ENCODE measurements at regions not wholly inside any gene's neighbourhood (a gene's known extent, or its start where the extent isn't known, plus 50 kb on each side); places are given as distances from the start of the nearest gene placed in this dataset.
"Not testable (repeated sequence)": the region's sequence is repeated elsewhere in the genome, so short reads cannot be mapped to it uniquely, and the experiment has no call there.

DNA sequence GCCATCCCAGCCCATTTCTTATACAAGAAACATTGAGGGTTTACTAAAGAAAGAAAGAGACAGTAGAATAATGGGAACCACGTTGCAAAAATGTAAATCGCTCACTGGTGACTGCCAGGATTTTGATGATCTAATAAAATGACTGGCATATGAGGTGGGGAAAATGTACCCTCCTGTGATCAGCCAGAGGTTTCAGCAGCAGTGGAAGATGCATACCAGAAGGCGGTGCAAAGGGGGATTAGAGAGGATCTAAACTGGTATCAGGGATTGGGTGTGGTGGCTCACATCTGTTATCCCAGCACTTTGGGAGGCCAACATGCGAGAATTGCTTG lies 60.8 kb upstream of the DDR1 start:
- TF ChIP-seq, protein P1, sequence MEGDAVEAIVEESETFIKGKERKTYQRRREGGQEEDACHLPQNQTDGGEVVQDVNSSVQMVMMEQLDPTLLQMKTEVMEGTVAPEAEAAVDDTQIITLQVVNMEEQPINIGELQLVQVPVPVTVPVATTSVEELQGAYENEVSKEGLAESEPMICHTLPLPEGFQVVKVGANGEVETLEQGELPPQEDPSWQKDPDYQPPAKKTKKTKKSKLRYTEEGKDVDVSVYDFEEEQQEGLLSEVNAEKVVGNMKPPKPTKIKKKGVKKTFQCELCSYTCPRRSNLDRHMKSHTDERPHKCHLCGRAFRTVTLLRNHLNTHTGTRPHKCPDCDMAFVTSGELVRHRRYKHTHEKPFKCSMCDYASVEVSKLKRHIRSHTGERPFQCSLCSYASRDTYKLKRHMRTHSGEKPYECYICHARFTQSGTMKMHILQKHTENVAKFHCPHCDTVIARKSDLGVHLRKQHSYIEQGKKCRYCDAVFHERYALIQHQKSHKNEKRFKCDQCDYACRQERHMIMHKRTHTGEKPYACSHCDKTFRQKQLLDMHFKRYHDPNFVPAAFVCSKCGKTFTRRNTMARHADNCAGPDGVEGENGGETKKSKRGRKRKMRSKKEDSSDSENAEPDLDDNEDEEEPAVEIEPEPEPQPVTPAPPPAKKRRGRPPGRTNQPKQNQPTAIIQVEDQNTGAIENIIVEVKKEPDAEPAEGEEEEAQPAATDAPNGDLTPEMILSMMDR (conservative IDR thresholded peaks at IDR 0.05) = no peak
- no peak overlapping the region for H3K27ac ChIP-seq

DNA sequence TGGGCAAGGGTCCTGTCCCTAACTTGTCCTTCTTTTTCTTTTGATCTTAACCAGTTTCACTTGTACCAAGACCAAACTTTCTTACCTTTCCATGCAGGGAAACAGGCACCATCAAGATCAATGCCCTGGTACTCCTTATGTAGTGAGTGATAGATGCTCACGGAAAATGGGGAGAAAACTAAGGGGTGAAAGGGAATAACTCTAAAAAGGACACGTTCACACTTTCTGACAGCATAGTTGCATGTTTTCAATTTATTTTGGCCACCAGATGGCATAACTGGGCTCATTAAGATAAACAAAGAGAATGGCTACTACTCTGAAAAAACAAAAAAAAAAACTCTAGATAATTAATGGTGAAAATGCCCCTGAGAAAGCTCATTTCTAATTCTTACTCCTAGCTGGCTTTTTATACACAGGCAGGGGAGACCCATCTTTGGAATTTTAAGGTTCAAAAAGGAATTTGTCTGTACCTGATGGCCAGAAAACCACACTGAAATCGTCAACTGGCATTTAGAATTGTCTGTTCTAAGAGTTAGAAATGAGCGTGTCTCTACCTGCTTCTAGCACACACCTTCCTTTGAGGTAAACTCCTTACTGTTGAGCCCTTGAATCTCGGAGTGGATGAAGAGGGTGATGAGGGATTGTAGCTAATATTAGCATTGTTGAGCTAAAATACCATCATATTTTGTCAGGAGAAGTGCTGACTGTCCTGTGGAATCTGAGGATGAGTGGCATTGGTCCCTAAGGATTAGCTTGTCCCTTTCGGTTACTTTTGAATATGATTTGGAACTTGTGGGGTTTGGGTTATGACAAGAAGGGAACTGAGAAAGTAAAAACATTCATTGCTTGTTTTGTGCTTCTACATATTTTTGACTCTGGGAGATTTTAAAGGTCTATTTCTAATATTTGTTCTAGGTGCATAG lies 62.2 kb upstream of the DDR1 start:
- peak overlapping the region; percentile 46 for H3K27ac ChIP-seq
- TF ChIP-seq, protein P1 (conservative IDR thresholded peaks at IDR 0.05) = peak; percentile 80

- no peak overlapping the region for H3K27ac ChIP-seq
- TF ChIP-seq, protein P1 (conservative IDR thresholded peaks at IDR 0.05) = no peak
Observed at GRCh38 chr6:30820193-30820592, 64.1 kb upstream of the DDR1 start.

DNA sequence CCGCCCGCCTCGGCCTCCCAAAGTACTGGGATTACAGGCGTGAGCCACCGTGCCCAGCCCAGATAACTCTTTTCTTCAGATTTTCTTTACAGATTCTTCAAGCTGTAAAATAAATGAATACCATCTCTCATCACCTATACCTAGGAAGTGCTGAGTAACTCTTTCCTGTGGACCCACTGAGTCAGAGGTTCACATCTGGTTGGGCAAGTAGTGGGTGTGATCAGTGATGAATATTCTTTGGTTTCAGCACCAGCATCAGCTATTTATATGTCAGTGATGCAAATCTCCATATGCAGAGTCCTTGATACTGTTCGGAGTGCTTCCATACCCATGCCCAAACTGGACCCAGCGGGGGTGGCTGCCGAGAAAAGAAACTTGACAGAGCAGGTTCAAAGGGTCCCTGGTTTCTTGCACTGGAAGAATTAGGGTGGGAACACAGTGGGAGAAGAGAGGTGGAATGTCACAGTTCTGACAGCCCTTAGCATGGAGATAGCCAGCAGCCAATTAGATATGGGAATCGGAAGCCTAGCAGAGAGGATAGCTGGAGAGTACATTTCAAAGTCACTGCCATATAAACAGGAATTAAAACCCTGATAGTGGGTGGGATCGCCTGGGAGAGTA lies 64.9 kb upstream of the DDR1 start:
- TF ChIP-seq, protein P1 (conservative IDR thresholded peaks at IDR 0.05) = no peak
- no peak overlapping the region for H3K27ac ChIP-seq

GRCh38 chr6:30818391-30818841 lies 65.9 kb upstream of the DDR1 start:
- TF ChIP-seq, protein P1 (conservative IDR thresholded peaks at IDR 0.05) = no peak
- H3K27ac ChIP-seq = peak overlapping the region; percentile 61

DNA sequence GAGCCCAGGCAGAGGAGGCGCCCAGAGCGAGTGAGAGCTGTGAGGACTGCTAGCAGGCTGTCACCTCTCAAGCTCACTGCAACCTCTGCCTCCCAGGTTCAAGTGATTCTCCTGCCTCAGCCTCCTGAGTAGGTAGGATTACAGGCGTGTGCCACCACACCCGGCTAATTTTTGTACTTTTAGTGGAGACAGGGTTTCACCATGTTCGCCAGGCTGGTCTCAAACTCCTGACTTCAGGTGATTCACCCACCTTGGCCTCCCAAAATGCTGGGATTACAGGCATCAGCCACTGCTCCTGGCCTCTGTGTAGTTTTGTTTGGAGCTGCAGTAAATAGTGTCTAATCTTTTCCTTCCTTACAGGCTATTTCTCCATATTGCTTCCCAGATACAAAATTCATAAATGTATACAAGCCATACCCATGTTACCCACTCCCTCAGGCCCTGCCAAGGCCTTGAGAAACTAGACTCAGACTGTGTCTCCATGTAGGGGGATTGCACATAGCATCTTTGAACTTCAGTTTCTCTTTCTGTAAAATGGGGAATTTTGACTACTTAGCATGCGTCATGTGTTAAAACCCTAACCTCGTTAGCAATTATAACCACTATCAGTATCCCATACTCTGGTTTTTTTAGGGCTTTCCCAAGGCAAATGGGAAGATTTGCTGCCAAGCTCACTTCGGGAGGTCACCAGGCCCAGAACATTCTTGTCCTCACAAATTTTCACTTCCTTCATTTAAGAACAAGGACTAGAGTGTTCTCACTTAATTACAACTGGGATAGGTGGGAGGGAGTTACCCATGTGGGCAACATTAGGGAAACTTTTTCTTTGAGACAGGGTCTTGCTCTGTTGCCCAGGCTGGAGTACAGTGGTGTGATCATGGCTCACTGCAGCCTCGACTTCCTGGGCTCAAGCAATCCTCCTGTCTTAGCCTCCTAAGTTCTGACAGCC lies 67.3 kb upstream of the DDR1 start:
- TF ChIP-seq, protein P1 (conservative IDR thresholded peaks at IDR 0.05) = no peak
- no peak overlapping the region for H3K27ac ChIP-seq

DNA sequence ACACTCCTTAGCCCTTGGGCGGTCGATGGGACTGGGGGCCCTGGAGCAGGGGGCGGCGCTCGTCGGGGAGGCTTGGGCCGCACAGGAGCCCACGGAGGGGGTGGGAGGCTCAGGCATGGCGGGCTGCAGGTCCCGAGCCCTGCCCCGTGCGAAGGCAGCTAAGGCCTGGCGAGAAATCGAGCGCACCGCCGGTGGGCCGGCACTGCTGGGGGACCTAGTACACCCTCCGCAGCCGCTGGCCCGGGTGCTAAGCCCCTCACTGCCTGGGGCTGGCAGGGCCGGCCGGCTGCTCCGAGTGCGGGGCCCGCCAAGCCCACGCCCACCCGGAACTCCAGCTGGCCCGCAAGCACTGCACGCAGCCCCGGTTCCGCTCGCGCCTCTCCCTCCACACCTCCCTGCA lies 68.0 kb upstream of the DDR1 start:
- H3K27ac ChIP-seq = not testable (repeated sequence)

- not testable (repeated sequence) for H3K27ac ChIP-seq
Observed at GRCh38 chr6:30815041-30815742, 69.1 kb upstream of the DDR1 start.
